ENCODE measurements at regions not wholly inside any gene's neighbourhood (a gene's known extent, or its start where the extent isn't known, plus 50 kb on each side); places are given as distances from the start of the nearest gene placed in this dataset.

- no peak for DNase-seq (ENCODE audit: low read depth)
- TF ChIP-seq CTCF (IDR thresholded peaks at IDR 0.05; ENCODE audit: control insufficient read depth, insufficient read depth, low read depth, low read length, missing control alignments), result no peak
- H3K4me3 ChIP-seq (ENCODE audit: control insufficient read depth, low read depth, low read length), result no peak overlapping the region
Observed at GRCh38 chr6:153210083-153210482, 79.0 kb upstream of the RGS17 start.

- no peak overlapping the region for H3K4me3 ChIP-seq (ENCODE audit: control insufficient read depth, low read depth, low read length)
- no peak for TF ChIP-seq CTCF (IDR thresholded peaks at IDR 0.05; ENCODE audit: control insufficient read depth, insufficient read depth, low read depth, low read length, missing control alignments)
- DNase-seq (ENCODE audit: low read depth), result no peak
Observed at GRCh38 chr6:153208706-153209105, 77.6 kb upstream of the RGS17 start.

GRCh38 chr6:153207617-153208016 lies 76.5 kb upstream of the RGS17 start:
- DNase-seq (ENCODE audit: low read depth), result no peak
- H3K4me3 ChIP-seq (ENCODE audit: control insufficient read depth, low read depth, low read length), result no peak overlapping the region
- TF ChIP-seq CTCF (IDR thresholded peaks at IDR 0.05; ENCODE audit: control insufficient read depth, insufficient read depth, low read depth, low read length, missing control alignments), result no peak

GRCh38 chr6:153207006-153207405 lies 75.9 kb upstream of the RGS17 start:
- no peak for DNase-seq (ENCODE audit: low read depth)
- TF ChIP-seq CTCF (IDR thresholded peaks at IDR 0.05; ENCODE audit: control insufficient read depth, insufficient read depth, low read depth, low read length, missing control alignments), result no peak
- H3K4me3 ChIP-seq (ENCODE audit: control insufficient read depth, low read depth, low read length), result no peak overlapping the region

- H3K4me3 ChIP-seq (ENCODE audit: control insufficient read depth, low read depth, low read length), result no peak overlapping the region
- no peak for TF ChIP-seq CTCF (IDR thresholded peaks at IDR 0.05; ENCODE audit: control insufficient read depth, insufficient read depth, low read depth, low read length, missing control alignments)
- DNase-seq (ENCODE audit: low read depth), result no peak
Observed at GRCh38 chr6:153192943-153193885, 62.1 kb upstream of the RGS17 start.

- TF ChIP-seq CTCF (IDR thresholded peaks at IDR 0.05; ENCODE audit: control insufficient read depth, insufficient read depth, low read depth, low read length, missing control alignments), result no peak
- DNase-seq (ENCODE audit: low read depth), result no peak
- H3K4me3 ChIP-seq (ENCODE audit: control insufficient read depth, low read depth, low read length), result no peak overlapping the region
Observed at GRCh38 chr6:153183925-153184324, 52.8 kb upstream of the RGS17 start.
